Body of pancreas (tissue), 4 donors: ENCODE measurements at regions not wholly inside any gene's neighbourhood (a gene's known extent, or its start where the extent isn't known, plus 50 kb on each side); places are given as distances from the start of the nearest gene placed in this dataset.

Source experiments
- ATAC-seq: fragments of 150-250 bp; one replicate; pipeline ENCODE4 v1.9.1; 2016
- DNase-seq, 4 donors: peaks; one replicate each; pipeline ENCODE4 v3.0.0-alpha.2; 2019
- H3K27ac ChIP-seq, 4 donors: fragments of 200-600 bp; sonication (generic); 1 replicate in 3 of 4; 2 replicates in 1 of 4; pipeline versions ENCODE4 v1.5.1 to v1.6.1; 2016 to 2019; ENCODE audit warnings: mild to moderate bottlenecking in 1 of 4, mixed read lengths in 1 of 4, moderate library complexity in 1 of 4
- H3K27me3 ChIP-seq, 2 donors: fragments of 200-600 bp; sonication (generic); one replicate each; pipeline ENCODE4 v1.6.0; 2016; ENCODE audit warnings: mild to moderate bottlenecking in 1 of 2
- H3K36me3 ChIP-seq, 2 donors: fragments of 200-600 bp; sonication (generic); replicated peaks in 1 of 2; 2 replicates each; pipeline ENCODE4 v1.5.1; 2016; ENCODE audit warnings: low read depth in 2 of 2; ENCODE audit not compliant: insufficient read depth in 1 of 2
- H3K4me1 ChIP-seq: fragments of 200-600 bp; sonication (generic); one replicate; pipeline ENCODE4 v1.6.0; 2016
- H3K4me3 ChIP-seq, 2 donors: fragments of 200-600 bp; sonication (generic); 1 replicate in 1 of 2; 2 replicates in 1 of 2; pipeline ENCODE4 v1.5.1; 2016 to 2019
- H3K9me3 ChIP-seq, 3 donors: fragments of 200-600 bp; sonication (generic); 1 replicate in 2 of 3; 2 replicates in 1 of 3; pipeline ENCODE4 v1.5.1; 2016
- CTCF ChIP-seq, 7 experiments: fragments of 450-650 bp in 4 of 7; fragments of 200-600 bp in 3 of 7; sonication (generic) in 3 of 7; IDR thresholded peaks; one replicate each; pipeline ENCODE4 v1.5.1; 2016 to 2019; ENCODE audit warnings: antibody characterized with exemption in 7 of 7
- POLR2A ChIP-seq, 3 donors: fragments of 450-650 bp; IDR thresholded peaks; one replicate each; pipeline ENCODE4 v1.6.1; 2016; ENCODE audit warnings: antibody characterized with exemption in 3 of 3, mild to moderate bottlenecking in 2 of 3
- WGBS, 2 donors: methylation state at CpG; one replicate each; pipeline ENCODE4 v1.1.5; 2017; 5-methylcytosine and 5-hydroxymethylcytosine counted together
- intact Hi-C: fragments of 100-400 bp; cut with DNase I; formaldehyde crosslinking; loops from one replicate; pipeline ENCODE4 v1.15.1; 2023

- Histone ChIP-seq H3K27me3 (no peaks in the 10 kb centered on the region), H3K4me3 (no peak overlapping the region), H3K9me3 (no peaks in the 10 kb centered on the region), H3K27ac (no peak overlapping the region), H3K4me1 (no peaks in the 10 kb centered on the region), H3K36me3 (no peaks in the 10 kb centered on the region)
- DNase-seq, result no peak
- WGBS, 2 donors, result 70 to 78% methylated on average over 2 of the region's 2 CpGs
- intact Hi-C loops, result no loop called here
- no peak for ATAC-seq
- TF ChIP-seq CTCF (IDR thresholded peaks at IDR 0.05) (no peak), POLR2A (IDR thresholded peaks at IDR 0.05) (no peak)
Measured at GRCh38 chr7:41467596-41467995, 235.3 kb downstream of the INHBA start.

GRCh38 chr7:41466760-41467384, 236.0 kb downstream of the INHBA start:
- Histone ChIP-seq H3K27me3 (no peaks in the 10 kb centered on the region), H3K36me3 (no peaks in the 10 kb centered on the region), H3K4me3 (no peak overlapping the region), H3K4me1 (no peaks in the 10 kb centered on the region), H3K27ac (no peak overlapping the region), H3K9me3 (no peaks in the 10 kb centered on the region)
- DNase-seq, result no peak
- no peak for ATAC-seq
- intact Hi-C loops, result no loop called here
- TF ChIP-seq CTCF (IDR thresholded peaks at IDR 0.05), result no peak
- no peak for TF ChIP-seq POLR2A (IDR thresholded peaks at IDR 0.05)
- 36 to 42% methylated on average over 6 of the region's 6 CpGs for WGBS, 2 donors

- TF ChIP-seq CTCF (IDR thresholded peaks at IDR 0.05), result no peak
- Histone ChIP-seq H3K4me3 (no peak overlapping the region), H3K4me1 (no peaks in the 10 kb centered on the region), H3K27ac (no peak overlapping the region), H3K27me3 (no peaks in the 10 kb centered on the region), H3K36me3 (no peaks in the 10 kb centered on the region), H3K9me3 (no peaks in the 10 kb centered on the region)
- DNase-seq, result no peak
- no peak for ATAC-seq
- intact Hi-C loops, result no loop called here
- WGBS, 2 donors, result 52 to 64% methylated on average over 5 of the region's 5 CpGs
Measured at GRCh38 chr7:41465571-41465970, 237.3 kb downstream of the INHBA start.

- intact Hi-C loops, result no loop called here
- 58 to 69% methylated on average over 3 of the region's 3 CpGs for WGBS, 2 donors
- Histone ChIP-seq H3K27ac (no peak overlapping the region), H3K9me3 (no peaks in the 10 kb centered on the region), H3K27me3 (no peaks in the 10 kb centered on the region), H3K4me1 (no peaks in the 10 kb centered on the region), H3K4me3 (no peak overlapping the region), H3K36me3 (no peaks in the 10 kb centered on the region)
- TF ChIP-seq CTCF (IDR thresholded peaks at IDR 0.05) (no peak), POLR2A (IDR thresholded peaks at IDR 0.05) (no peak)
- no peak for ATAC-seq
- DNase-seq, result no peak
Measured at GRCh38 chr7:41463770-41464470, 239.0 kb downstream of the INHBA start.
